Lung (tissue), 11 donors: ENCODE measurements at regions not wholly inside any gene's neighbourhood (a gene's known extent, or its start where the extent isn't known, plus 50 kb on each side); places are given as distances from the start of the nearest gene placed in this dataset.

ENCODE experiments used
- ATAC-seq: fragments of 200-7000 bp; cut with Tn5 transposase; one replicate; pipeline ENCODE4 v1.9.1; 2020; ENCODE audit warnings: moderate number of reproducible peaks; ENCODE audit not compliant: insufficient read depth, low FRiP score
- DNase-seq, 3 donors: peaks; one replicate each; pipeline ENCODE4 v3.0.0-alpha.2; 2013 to 2017
- H3K27ac ChIP-seq, 2 donors: one replicate each; pipeline ENCODE4 v1.5.1; 2013; ENCODE audit warnings: mild to moderate bottlenecking in 2 of 2, moderate library complexity in 2 of 2, control low read depth in 1 of 2, inconsistent platforms in 1 of 2, low read depth in 1 of 2, low read length in 1 of 2
- H3K27me3 ChIP-seq, 3 donors: one replicate each; pipeline ENCODE4 v1.5.1; 2013; ENCODE audit warnings: low read length in 2 of 3; ENCODE audit not compliant: control insufficient read depth in 3 of 3, insufficient read depth in 3 of 3
- H3K36me3 ChIP-seq, 4 donors: one replicate each; pipeline ENCODE4 v1.5.1; 2013; ENCODE audit warnings: low read length in 4 of 4, mild to moderate bottlenecking in 1 of 4, moderate library complexity in 1 of 4; ENCODE audit not compliant: control insufficient read depth in 4 of 4, insufficient read depth in 4 of 4
- H3K4me1 ChIP-seq, 5 donors: one replicate each; pipeline ENCODE4 v1.5.1; 2013; ENCODE audit warnings: low read length in 5 of 5, mild to moderate bottlenecking in 2 of 5, moderate library complexity in 1 of 5; ENCODE audit not compliant: control insufficient read depth in 5 of 5, insufficient read depth in 5 of 5
- H3K4me3 ChIP-seq: one replicate; pipeline ENCODE4 v1.5.1; 2013; ENCODE audit warnings: mild to moderate bottlenecking, control low read depth, moderate library complexity
- H3K9ac ChIP-seq, 2 donors: one replicate each; pipeline ENCODE4 v1.5.1; 2013; ENCODE audit warnings: low read length in 2 of 2, control low read depth in 1 of 2; ENCODE audit not compliant: insufficient read depth in 1 of 2
- H3K9me3 ChIP-seq, 4 donors: one replicate each; pipeline ENCODE4 v1.5.1; 2013; ENCODE audit warnings: low read length in 3 of 4, mild to moderate bottlenecking in 1 of 4, moderate library complexity in 1 of 4; ENCODE audit not compliant: control insufficient read depth in 4 of 4, insufficient read depth in 3 of 4
- CTCF ChIP-seq: IDR thresholded peaks from 2 replicates; pipeline ENCODE4 v1.5.1; 2012; ENCODE audit warnings: mild to moderate bottlenecking; ENCODE audit errors: control extremely low read depth, extremely low read depth
- WGBS, 2 donors: extraction: QIAGEN DNeasy Blood & Tissue Kit; methylation state at CpG; one replicate each; pipeline ENCODE4 v1.1.7; 2013; 5-methylcytosine and 5-hydroxymethylcytosine counted together
- donor health status: control.
- donor health status: control.
- donor health status: Bipolar disorder and iron deficiency.
- donor health status: healthy.
- donor health status: DM: yes; HTN: yes; CAD: no.

- no peaks in the 10 kb centered on the region for H3K27me3 ChIP-seq
- TF ChIP-seq CTCF, result no peak
- no peak overlapping the region for H3K9ac ChIP-seq
- WGBS, 2 donors, result 89 to 93% methylated on average over 4 of the region's 4 CpGs
- H3K36me3 ChIP-seq, result no peaks in the 10 kb centered on the region
- ATAC-seq (no peak), DNase-seq (no peak)
- H3K4me1 ChIP-seq, result no peaks in the 10 kb centered on the region
- H3K9me3 ChIP-seq, result peaks cover 0 to 2% (median 0%) of the 10 kb centered on the region in 4 donors
- H3K27ac ChIP-seq, result no peak overlapping the region
- no peak overlapping the region for H3K4me3 ChIP-seq
These were observed 72.4 kb upstream of the NXT1 start for GRCh38 chr20:23278172-23278571.

- H3K27me3 ChIP-seq, result no peaks in the 10 kb centered on the region
- TF ChIP-seq CTCF, result no peak
- no peak overlapping the region for H3K27ac ChIP-seq
- no peaks in the 10 kb centered on the region for H3K36me3 ChIP-seq
- no peak overlapping the region for H3K4me3 ChIP-seq
- no peak for ATAC-seq
- DNase-seq, result no peak
- 32 to 72% methylated on average over 2 of the region's 2 CpGs for WGBS, 2 donors
- H3K4me1 ChIP-seq, result no peaks in the 10 kb centered on the region
- no peak overlapping the region for H3K9ac ChIP-seq
- peaks cover 0 to 2% (median 0%) of the 10 kb centered on the region in 4 donors for H3K9me3 ChIP-seq
These were observed 73.3 kb upstream of the NXT1 start for GRCh38 chr20:23277316-23277715.

GRCh38 chr20:23273776-23274175 is 76.8 kb upstream of the NXT1 start:
- no peak for TF ChIP-seq CTCF
- no peak for DNase-seq
- WGBS, 2 donors, result 97 to 100% methylated on average over 3 of the region's 3 CpGs

More at GRCh38 chr20:23273776-23274175, 76.8 kb upstream of the NXT1 start:
- no peak for ATAC-seq
- Histone ChIP-seq H3K36me3 (no peaks in the 10 kb centered on the region), H3K27me3 (no peaks in the 10 kb centered on the region), H3K27ac (no peak overlapping the region), H3K4me3 (no peak overlapping the region), H3K4me1 (peaks cover 0 to 11% (median 2%) of the 10 kb centered on the region in 5 donors), H3K9me3 (peaks cover 0 to 2% (median under 1%) of the 10 kb centered on the region in 4 donors), H3K9ac (no peak overlapping the region)
